Spleen (tissue), 11 donors: ENCODE measurements at regions not wholly inside any gene's neighbourhood (a gene's known extent, or its start where the extent isn't known, plus 50 kb on each side); places are given as distances from the start of the nearest gene placed in this dataset.

ENCODE experiments used
- DNase-seq: peaks from one replicate; pipeline ENCODE4 v3.0.0-alpha.2; 2020
- H3K27ac ChIP-seq, 8 donors: fragments of 200-600 bp; sonication (generic) in 7 of 8; 1 replicate in 4 of 8; 2 replicates in 4 of 8; pipeline versions ENCODE4 v1.5.0 to v1.8.0; 2016 to 2021; ENCODE audit warnings: inconsistent platforms in 4 of 8, mild to moderate bottlenecking in 4 of 8, moderate library complexity in 1 of 8
- H3K27me3 ChIP-seq, 7 donors: fragments of 200-600 bp; sonication (generic) in 6 of 7; replicated peaks in 1 of 7; 1 replicate in 4 of 7; 2 replicates in 3 of 7; pipeline versions ENCODE4 v1.5.0 to v1.8.0; 2016 to 2021; ENCODE audit warnings: inconsistent platforms in 3 of 7, mild to moderate bottlenecking in 1 of 7
- H3K36me3 ChIP-seq, 6 donors: fragments of 200-600 bp; sonication (generic) in 5 of 6; 1 replicate in 4 of 6; 2 replicates in 2 of 6; pipeline versions ENCODE4 v1.5.0 to v1.8.0; 2016 to 2021; ENCODE audit warnings: inconsistent platforms in 2 of 6
- H3K4me1 ChIP-seq, 6 donors: fragments of 200-600 bp; sonication (generic) in 5 of 6; 1 replicate in 3 of 6; 2 replicates in 3 of 6; pipeline versions ENCODE4 v1.5.0 to v1.8.0; 2016 to 2021; ENCODE audit warnings: inconsistent platforms in 3 of 6
- H3K4me3 ChIP-seq, 8 donors: fragments of 200-600 bp; sonication (generic) in 7 of 8; 1 replicate in 4 of 8; 2 replicates in 4 of 8; pipeline versions ENCODE4 v1.5.0 to v1.8.0; 2016 to 2021; ENCODE audit warnings: inconsistent platforms in 4 of 8, mild to moderate bottlenecking in 4 of 8, moderate library complexity in 2 of 8
- H3K9me3 ChIP-seq, 8 donors: fragments of 200-600 bp; sonication (generic) in 7 of 8; 1 replicate in 4 of 8; 2 replicates in 4 of 8; pipeline versions ENCODE4 v1.5.0 to v1.8.0; 2016 to 2021; ENCODE audit warnings: inconsistent platforms in 4 of 8
- CTCF ChIP-seq, 11 experiments: fragments of 200-600 bp in 7 of 11; fragments of 450-650 bp in 4 of 11; sonication (generic) in 4 of 11; IDR thresholded peaks in 8 of 11; conservative IDR thresholded peaks in 3 of 11; 1 replicate in 7 of 11; 2 replicates in 4 of 11; pipeline versions ENCODE4 v1.4.0 to v1.8.0; 2016 to 2021; ENCODE audit warnings: antibody characterized with exemption in 11 of 11, inconsistent platforms in 4 of 11, mild to moderate bottlenecking in 1 of 11
- POLR2A ChIP-seq, 3 donors: fragments of 450-650 bp; IDR thresholded peaks; one replicate each; pipeline ENCODE4 v1.5.1; 2017; ENCODE audit warnings: antibody characterized with exemption in 3 of 3, mild to moderate bottlenecking in 1 of 3
- POLR2AphosphoS5 ChIP-seq, 3 donors: sonication (generic); formaldehyde crosslinking; IDR thresholded peaks; one replicate each; pipeline ENCODE4 v1.5.1; 2017; ENCODE audit warnings: antibody characterized with exemption in 3 of 3
- WGBS, 5 donors: extraction: QIAGEN DNeasy Blood & Tissue Kit in 3 of 5; methylation state at CpG; one replicate each; pipeline versions ENCODE4 v1.1.5 to v1.1.7; 2013 to 2018; 5-methylcytosine and 5-hydroxymethylcytosine counted together
- intact Hi-C: fragments of 100-400 bp; cut with DNase I; formaldehyde crosslinking; loops from one replicate; pipeline ENCODE4 v1.15.0; 2023; ENCODE audit warnings: low total_unique reads
- donor health status: healthy with polysubstance abuse.
- donor health status: DM: no; HTN: no; CAD: no; lungs with moderate emphysema.
- donor health status: DM: no; HTN: no; CAD: no.
- donor health status: Bipolar disorder and iron deficiency.
- donor health status: healthy.
- donor health status: DM: no; HTN: no; CAD: no.
- donor health status: DM: yes; HTN: yes; CAD: no.

DNA sequence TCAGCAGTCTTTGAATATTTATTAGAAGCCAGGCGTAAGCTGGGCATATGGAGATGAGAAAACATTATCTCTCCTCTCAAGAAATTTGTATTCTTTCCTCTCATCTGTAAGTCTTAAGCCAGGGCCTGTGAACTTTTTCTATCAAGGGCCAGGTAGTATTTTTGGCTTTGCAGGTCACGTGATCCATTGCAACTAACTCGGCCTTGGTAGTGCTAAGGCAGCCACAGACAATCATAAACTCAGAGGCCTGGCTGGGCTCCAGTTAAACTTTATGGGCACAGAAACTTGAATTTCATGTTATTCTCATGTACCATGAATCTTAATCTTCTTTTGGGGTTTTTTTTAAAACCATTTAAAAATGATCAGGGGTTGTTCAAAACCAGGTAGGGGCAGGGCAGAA, 117.4 kb upstream of the PELI2 start:
- WGBS, 5 donors: 88 to 95% (median 89%) methylated on average over 3 of the region's 3 CpGs
- TF ChIP-seq CTCF (IDR thresholded peaks at IDR 0.05 in 8 of 11, conservative IDR thresholded peaks at IDR 0.05 in 3 of 11) (no peak), POLR2AphosphoS5 (IDR thresholded peaks at IDR 0.05) (no peak), POLR2A (IDR thresholded peaks at IDR 0.05) (no peak)
- peaks cover 0 to 25% (median 0%) of the 10 kb centered on the region in 7 donors for H3K27me3 ChIP-seq

GRCh38 chr14:56002342-56002741, 115.9 kb upstream of the PELI2 start:
- no peak overlapping the region for H3K27ac ChIP-seq
- intact Hi-C loops: no loop called here
- peaks cover 0 to 4% (median 0%) of the 10 kb centered on the region in 8 donors for H3K9me3 ChIP-seq
- no peak overlapping the region for H3K4me3 ChIP-seq
- no peak for DNase-seq
- 90 to 93% (median 91%) methylated on average over 7 of the region's 7 CpGs for WGBS, 5 donors
- H3K4me1 ChIP-seq: peaks cover 0 to 34% (median 9%) of the 10 kb centered on the region in 6 donors
- H3K27me3 ChIP-seq: peaks cover 0 to 29% (median 0%) of the 10 kb centered on the region in 7 donors
- TF ChIP-seq POLR2A (IDR thresholded peaks at IDR 0.05): no peak
- TF ChIP-seq CTCF (IDR thresholded peaks at IDR 0.05 in 8 of 11, conservative IDR thresholded peaks at IDR 0.05 in 3 of 11): no peak
- no peak for TF ChIP-seq POLR2AphosphoS5 (IDR thresholded peaks at IDR 0.05)
- no peaks in the 10 kb centered on the region for H3K36me3 ChIP-seq

More for the DNA sequence above, 117.4 kb upstream of the PELI2 start:
- H3K4me3 ChIP-seq: no peak overlapping the region
- H3K36me3 ChIP-seq: no peaks in the 10 kb centered on the region
- no peak overlapping the region for H3K27ac ChIP-seq
- no peak for DNase-seq
- peaks cover 0 to 4% (median 0%) of the 10 kb centered on the region in 8 donors for H3K9me3 ChIP-seq
- H3K4me1 ChIP-seq: peaks cover 0 to 34% (median 9%) of the 10 kb centered on the region in 6 donors
- intact Hi-C loops: no loop called here

- intact Hi-C loops: no loop called here
- no peak overlapping the region for H3K27ac ChIP-seq
- DNase-seq: peak; percentile 74
- H3K27me3 ChIP-seq: peaks cover 0 to 29% (median 0%) of the 10 kb centered on the region in 7 donors
- TF ChIP-seq POLR2AphosphoS5 (IDR thresholded peaks at IDR 0.05) (no peak), CTCF (IDR thresholded peaks at IDR 0.05 in 8 of 11, conservative IDR thresholded peaks at IDR 0.05 in 3 of 11) (no peak), POLR2A (IDR thresholded peaks at IDR 0.05) (no peak)
- H3K4me1 ChIP-seq: peaks cover 0 to 34% (median 9%) of the 10 kb centered on the region in 6 donors
- H3K4me3 ChIP-seq: no peak overlapping the region
- H3K9me3 ChIP-seq: peaks cover 0 to 9% (median 0%) of the 10 kb centered on the region in 8 donors
- H3K36me3 ChIP-seq: no peaks in the 10 kb centered on the region
- 52 to 74% (median 57%) methylated on average over 11 of the region's 11 CpGs for WGBS, 5 donors
Measured at GRCh38 chr14:56002876-56003625, 115.2 kb upstream of the PELI2 start.

DNA sequence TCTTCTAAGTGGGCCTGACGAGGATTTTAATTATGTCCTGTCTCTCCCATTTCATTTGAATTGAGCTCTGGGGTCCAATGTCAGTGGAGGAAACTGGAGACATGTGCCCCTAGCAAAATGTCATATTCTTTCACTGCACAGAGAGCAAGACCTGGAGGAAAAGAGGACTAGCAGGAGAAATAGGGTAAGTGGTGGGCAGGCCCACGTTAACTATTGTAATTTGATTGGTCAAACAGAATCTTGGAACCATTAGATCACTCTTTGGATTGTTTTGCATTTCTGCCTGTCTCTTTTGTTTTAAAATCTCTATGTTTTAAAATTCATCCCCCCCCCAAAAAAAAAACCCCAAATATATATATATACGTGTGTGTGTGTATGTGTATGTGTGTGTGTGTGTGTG, 113.9 kb upstream of the PELI2 start:
- DNase-seq: no peak
- H3K4me3 ChIP-seq: no peak overlapping the region
- WGBS, 5 donors: 51 to 76% (median 65%) methylated on average over 3 of the region's 3 CpGs
- TF ChIP-seq POLR2A (IDR thresholded peaks at IDR 0.05): no peak
- TF ChIP-seq CTCF (IDR thresholded peaks at IDR 0.05 in 8 of 11, conservative IDR thresholded peaks at IDR 0.05 in 3 of 11): no peak
- TF ChIP-seq POLR2AphosphoS5 (IDR thresholded peaks at IDR 0.05): no peak
- H3K36me3 ChIP-seq: no peaks in the 10 kb centered on the region
- H3K27ac ChIP-seq: no peak overlapping the region
- peaks cover 0 to 34% (median 9%) of the 10 kb centered on the region in 6 donors for H3K4me1 ChIP-seq
- H3K9me3 ChIP-seq: peaks cover 0 to 14% (median 0%) of the 10 kb centered on the region in 8 donors
- H3K27me3 ChIP-seq: peaks cover 0 to 26% (median 0%) of the 10 kb centered on the region in 7 donors
- intact Hi-C loops: no loop called here
